Retinal pigment epithelial cell (primary cell): ENCODE measurements at regions not wholly inside any gene's neighbourhood (a gene's known extent, or its start where the extent isn't known, plus 50 kb on each side); places are given as distances from the start of the nearest gene placed in this dataset.

Source experiments
- DNase-seq: peaks from one replicate; pipeline ENCODE4 v3.0.0-alpha.2; 2010; ENCODE audit warnings: low read depth
- H3K4me3 ChIP-seq: 2 replicates; pipeline ENCODE4 v1.5.1; 2011; ENCODE audit warnings: mild to moderate bottlenecking, low read length, control low read depth, moderate library complexity
- CTCF ChIP-seq: conservative IDR thresholded peaks from 2 replicates; pipeline ENCODE4 v1.5.1; 2011; ENCODE audit warnings: low read depth, low read length, control low read depth, inconsistent platforms

DNA sequence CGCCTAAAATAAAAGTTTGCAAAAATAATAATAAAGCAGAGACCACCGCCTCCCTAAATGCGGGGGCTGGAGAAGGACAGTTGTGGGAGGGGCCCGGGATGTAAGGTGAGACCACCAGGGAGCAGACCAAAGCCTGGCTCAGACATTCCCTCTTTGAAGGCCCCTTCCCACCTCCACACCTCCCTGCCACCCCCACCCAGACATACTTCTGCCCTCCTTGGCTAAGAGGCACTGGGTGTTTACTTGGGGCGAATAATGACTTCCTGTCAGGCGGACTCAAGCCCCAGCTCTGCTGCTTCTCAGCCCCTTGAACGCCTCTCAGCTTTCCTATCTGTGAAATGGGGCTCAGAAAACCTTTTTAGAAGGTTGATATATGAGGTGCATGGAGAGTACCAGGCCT lies 58.8 kb upstream of the GGTA1 start:
- H3K4me3 ChIP-seq: no peak overlapping the region

DNA sequence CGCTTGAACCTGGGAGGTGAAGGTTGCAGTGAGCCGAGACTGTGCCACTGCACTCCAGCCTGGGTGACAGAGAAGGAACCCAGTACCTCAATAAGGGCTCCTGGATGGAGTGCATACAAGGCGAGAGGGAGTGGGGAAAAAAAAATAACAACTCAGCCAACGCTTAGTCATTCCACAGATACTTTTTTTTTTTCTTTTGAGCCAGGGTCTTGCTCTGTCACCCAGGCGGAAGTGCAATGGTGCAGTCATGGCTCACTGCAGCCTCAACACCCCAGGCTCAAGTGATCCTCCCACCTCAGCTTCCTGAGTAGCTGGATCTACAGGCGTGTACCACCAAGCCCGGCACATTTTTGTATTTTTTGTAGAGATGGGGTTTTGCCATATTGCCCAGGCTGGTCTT lies 59.5 kb upstream of the GGTA1 start:
- no peak for TF ChIP-seq CTCF
- DNase-seq: peak; percentile 24
- no peak overlapping the region for H3K4me3 ChIP-seq

More for the DNA sequence above, 58.8 kb upstream of the GGTA1 start:
- no peak for DNase-seq
- no peak for TF ChIP-seq CTCF

DNA sequence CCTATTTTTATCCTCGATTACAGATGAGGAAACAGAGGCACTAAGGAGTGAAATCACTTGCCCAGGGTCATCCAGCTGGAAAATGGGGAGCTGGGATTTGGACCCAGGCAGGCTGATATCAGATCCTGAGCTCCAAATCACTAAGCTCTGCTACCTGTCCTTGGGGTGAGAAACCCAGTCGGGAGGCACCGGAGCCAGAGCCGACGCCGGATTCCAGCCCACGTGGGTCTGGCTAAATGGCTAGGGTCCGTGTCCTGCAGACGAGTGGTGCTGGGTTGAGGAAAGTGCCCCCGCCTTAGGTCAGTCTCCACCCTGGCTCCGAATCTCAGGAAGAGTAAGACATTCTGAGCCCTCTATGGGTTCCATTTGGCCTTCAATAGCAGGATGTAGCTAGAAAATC lies 61.3 kb upstream of the GGTA1 start:
- H3K4me3 ChIP-seq: no peak overlapping the region
- no peak for TF ChIP-seq CTCF
- no peak for DNase-seq

- no peak overlapping the region for H3K4me3 ChIP-seq
- DNase-seq: no peak
- TF ChIP-seq CTCF: peak; percentile 26
Observed at GRCh38 chr9:121561385-121562222, 62.0 kb upstream of the GGTA1 start.

- no peak for DNase-seq
- TF ChIP-seq CTCF: no peak
- no peak overlapping the region for H3K4me3 ChIP-seq
Observed at GRCh38 chr9:121562301-121562700, 62.7 kb upstream of the GGTA1 start.

GRCh38 chr9:121563425-121563824 lies 63.8 kb upstream of the GGTA1 start:
- TF ChIP-seq CTCF: no peak
- no peak for DNase-seq
- H3K4me3 ChIP-seq: no peak overlapping the region

DNA sequence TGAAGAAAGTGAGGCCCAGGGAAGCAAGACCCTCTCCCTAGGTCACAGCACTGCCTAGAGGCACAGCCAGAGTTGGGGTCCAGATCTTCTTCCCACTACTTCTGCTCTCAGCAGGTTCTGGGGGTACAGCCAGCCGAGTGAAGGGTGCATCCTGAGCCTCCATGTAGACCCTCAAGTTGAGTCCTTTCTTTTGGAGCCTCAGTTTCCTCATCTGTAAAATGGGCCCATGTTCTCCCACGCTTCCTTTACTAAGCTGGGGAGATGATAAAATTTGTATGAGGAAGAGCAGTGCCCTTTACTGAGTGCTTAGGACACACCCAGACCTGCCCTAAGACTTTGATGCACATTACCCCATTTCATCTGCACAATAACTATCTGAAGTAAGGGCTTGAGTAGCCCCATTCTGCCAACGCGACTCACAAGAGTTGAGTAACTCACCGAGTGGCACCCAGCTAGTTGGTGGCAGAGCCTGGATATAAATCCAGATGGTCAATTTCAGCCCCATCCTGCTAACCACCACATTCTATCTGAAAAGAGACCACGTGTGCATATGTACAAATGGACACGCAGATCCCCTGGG lies 64.3 kb upstream of the GGTA1 start:
- H3K4me3 ChIP-seq: no peak overlapping the region
- no peak for DNase-seq
- no peak for TF ChIP-seq CTCF
